ENCODE measurements at regions not wholly inside any gene's neighbourhood (a gene's known extent, or its start where the extent isn't known, plus 50 kb on each side); places are given as distances from the start of the nearest gene placed in this dataset.
"Not testable (repeated sequence)": the region's sequence is repeated elsewhere in the genome, so short reads cannot be mapped to it uniquely, and the experiment has no call there.

- Mint-ChIP-seq H3K4me3 (no peak overlapping the region), H3K27me3 (ENCODE audit: low read depth) (no peaks in the 10 kb centered on the region), H3K27ac (ENCODE audit: unreplicated experiment) (no peak overlapping the region), H3K9me3 (no peaks in the 10 kb centered on the region), H3K36me3 (ENCODE audit: low read depth) (no peaks in the 10 kb centered on the region), H3K4me1 (no peaks in the 10 kb centered on the region)
- TF ChIP-seq CTCF (conservative IDR thresholded peaks at IDR 0.05): no peak
- no peak for DNase-seq (ENCODE audit: low read depth, low spot score)
These were observed 1240.9 kb downstream of the STIM2 start for GRCh38 chr4:28101583-28101982.

DNA sequence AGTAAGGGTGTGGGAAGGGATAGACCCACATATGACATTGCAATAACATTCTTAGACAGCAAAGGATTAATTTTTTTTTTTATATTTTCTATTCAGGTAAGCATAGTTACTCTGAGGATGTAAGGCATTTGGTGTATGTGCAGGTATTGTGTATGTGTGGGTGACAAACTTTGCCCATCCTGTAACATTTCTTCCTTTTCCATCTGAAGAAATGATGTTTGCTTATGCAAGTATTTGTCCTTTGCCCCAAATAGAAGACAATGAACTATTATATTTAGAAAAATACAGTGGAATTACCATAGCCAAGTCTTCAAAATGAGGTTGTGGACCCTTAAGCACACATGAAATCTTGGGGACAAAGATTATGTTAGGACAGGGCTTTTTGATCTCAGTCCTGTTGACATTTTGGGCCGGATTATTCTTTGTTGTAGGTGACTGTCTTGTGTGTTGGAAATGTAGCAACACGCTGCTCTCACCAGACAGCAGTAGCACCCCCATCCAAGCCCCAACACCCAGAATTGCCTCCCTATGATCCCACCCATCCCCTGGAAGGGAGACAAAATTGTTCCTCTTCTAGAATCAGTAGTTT, 1244.7 kb downstream of the STIM2 start:
- TF ChIP-seq CTCF (conservative IDR thresholded peaks at IDR 0.05): no peak
- no peaks in the 10 kb centered on the region for H3K36me3 Mint-ChIP-seq (ENCODE audit: low read depth)

GRCh38 chr4:28106155-28106554, 1245.5 kb downstream of the STIM2 start:
- no peaks in the 10 kb centered on the region for H3K27me3 Mint-ChIP-seq (ENCODE audit: low read depth)
- H3K9me3 Mint-ChIP-seq: no peaks in the 10 kb centered on the region
- H3K27ac Mint-ChIP-seq (ENCODE audit: unreplicated experiment): no peak overlapping the region
- no peak for DNase-seq (ENCODE audit: low read depth, low spot score)
- H3K4me1 Mint-ChIP-seq: no peaks in the 10 kb centered on the region
- no peaks in the 10 kb centered on the region for H3K36me3 Mint-ChIP-seq (ENCODE audit: low read depth)
- no peak overlapping the region for H3K4me3 Mint-ChIP-seq
- TF ChIP-seq CTCF (conservative IDR thresholded peaks at IDR 0.05): no peak

More for the DNA sequence above, 1244.7 kb downstream of the STIM2 start:
- no peak for DNase-seq (ENCODE audit: low read depth, low spot score)
- no peak overlapping the region for H3K4me3 Mint-ChIP-seq
- no peaks in the 10 kb centered on the region for H3K4me1 Mint-ChIP-seq
- H3K9me3 Mint-ChIP-seq: no peaks in the 10 kb centered on the region
- H3K27ac Mint-ChIP-seq (ENCODE audit: unreplicated experiment): no peak overlapping the region
- no peaks in the 10 kb centered on the region for H3K27me3 Mint-ChIP-seq (ENCODE audit: low read depth)

GRCh38 chr4:28109801-28110200, 1249.2 kb downstream of the STIM2 start:
- Mint-ChIP-seq H3K4me3 (no peak overlapping the region), H3K36me3 (ENCODE audit: low read depth) (no peaks in the 10 kb centered on the region), H3K9me3 (no peaks in the 10 kb centered on the region), H3K27ac (ENCODE audit: unreplicated experiment) (no peak overlapping the region), H3K4me1 (no peaks in the 10 kb centered on the region), H3K27me3 (ENCODE audit: low read depth) (no peaks in the 10 kb centered on the region)
- no peak for TF ChIP-seq CTCF (conservative IDR thresholded peaks at IDR 0.05)
- DNase-seq (ENCODE audit: low read depth, low spot score): no peak

- DNase-seq (ENCODE audit: low read depth, low spot score); H3K9me3 Mint-ChIP-seq; H3K27ac Mint-ChIP-seq (ENCODE audit: unreplicated experiment): not testable (repeated sequence)
These were observed 1252.2 kb downstream of the STIM2 start for GRCh38 chr4:28112691-28113335.

GRCh38 chr4:28113586-28113985, 1252.9 kb downstream of the STIM2 start:
- H3K27ac Mint-ChIP-seq (ENCODE audit: unreplicated experiment): peak overlapping the region; percentile 64
- H3K4me3 Mint-ChIP-seq, H3K4me1 Mint-ChIP-seq: not testable (repeated sequence)

More at GRCh38 chr4:28112691-28113335, 1252.2 kb downstream of the STIM2 start:
- not testable (repeated sequence) for H3K4me1 Mint-ChIP-seq; H3K4me3 Mint-ChIP-seq; H3K36me3 Mint-ChIP-seq (ENCODE audit: low read depth); H3K27me3 Mint-ChIP-seq (ENCODE audit: low read depth)

GRCh38 chr4:28116526-28117083, 1256.0 kb downstream of the STIM2 start:
- DNase-seq (ENCODE audit: low read depth, low spot score); H3K27me3 Mint-ChIP-seq (ENCODE audit: low read depth); H3K4me3 Mint-ChIP-seq; H3K4me1 Mint-ChIP-seq; H3K27ac Mint-ChIP-seq (ENCODE audit: unreplicated experiment); H3K36me3 Mint-ChIP-seq (ENCODE audit: low read depth); H3K9me3 Mint-ChIP-seq: not testable (repeated sequence)

More at GRCh38 chr4:28113586-28113985, 1252.9 kb downstream of the STIM2 start:
- not testable (repeated sequence) for H3K27me3 Mint-ChIP-seq (ENCODE audit: low read depth); H3K9me3 Mint-ChIP-seq; H3K36me3 Mint-ChIP-seq (ENCODE audit: low read depth); DNase-seq (ENCODE audit: low read depth, low spot score)

Measured in neural crest cell (in vitro differentiated cells).